T47D (cell line): ENCODE measurements at regions not wholly inside any gene's neighbourhood (a gene's known extent, or its start where the extent isn't known, plus 50 kb on each side); places are given as distances from the start of the nearest gene placed in this dataset.
"Not testable (repeated sequence)": the region's sequence is repeated elsewhere in the genome, so short reads cannot be mapped to it uniquely, and the experiment has no call there.

Experiments
- DNase-seq, 2 experiments: peaks; one replicate each; pipeline versions ENCODE4 v3.0.0 to v3.0.0-alpha.2; 2011 to 2012; ENCODE audit warnings: low read depth in 1 of 2, low spot score in 1 of 2
- JUND ChIP-seq: IDR thresholded peaks from 2 replicates; pipeline ENCODE4 v1.6.1; 2012; ENCODE audit warnings: low read depth
- in situ Hi-C: cut with HindIII; loops from 2 replicates; pipeline ENCODE4 v1.10.0; 2016; ENCODE audit warnings: low sequenced_read_pairs, low pct_unique_long_range_greater_than_20kb

DNA sequence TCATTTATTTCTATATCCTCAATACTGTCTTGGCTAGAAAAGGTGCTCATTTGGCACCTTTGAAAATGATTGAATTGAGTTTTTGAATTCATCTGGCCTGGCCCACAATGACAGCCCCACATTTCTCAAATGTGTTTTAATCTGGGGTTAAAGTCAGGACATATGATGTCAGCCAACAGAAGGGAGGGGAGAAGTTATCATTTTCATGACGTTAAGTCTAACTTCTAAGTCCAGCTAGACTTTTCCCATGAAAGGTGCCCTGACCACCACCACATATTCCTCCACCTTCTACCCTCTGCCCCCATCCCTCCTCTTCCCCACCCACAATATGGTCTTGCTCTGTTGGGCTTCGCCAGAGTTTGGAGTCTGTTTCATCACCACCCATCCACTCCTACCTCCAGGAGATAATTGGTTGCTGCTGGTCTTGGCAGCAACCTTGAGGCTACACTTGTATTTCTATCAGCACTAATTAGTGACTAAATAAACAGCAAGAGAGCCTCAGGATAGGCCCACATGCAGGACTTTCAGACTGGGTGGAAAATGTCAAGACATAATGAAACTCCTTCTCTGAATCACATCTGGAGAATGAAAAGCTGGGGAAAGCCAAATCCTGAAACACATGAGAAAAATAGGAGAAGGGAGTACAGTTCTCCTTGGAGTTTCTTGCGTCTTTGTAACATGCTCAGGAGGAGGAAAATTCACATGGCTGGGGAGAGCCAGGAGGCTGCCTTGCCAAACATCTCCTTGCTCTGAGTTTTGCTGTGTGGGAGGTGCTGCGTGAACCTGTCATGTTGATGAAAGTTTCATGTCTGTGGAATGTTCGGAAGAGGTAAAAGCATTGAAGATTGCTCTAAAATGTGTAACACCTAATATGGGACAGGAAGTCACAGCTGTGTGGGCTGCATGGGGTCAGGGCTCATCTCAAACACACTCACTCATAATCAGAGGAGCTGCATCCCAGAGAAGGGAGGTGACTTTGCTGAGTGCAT is 544.7 kb upstream of the KLF4 start:
- TF ChIP-seq JUND, result no peak
- in situ Hi-C loops, result no loop called here
- no peak for DNase-seq

GRCh38 chr9:108032079-108032478 is 542.5 kb upstream of the KLF4 start:
- in situ Hi-C loops, DNase-seq: not testable (repeated sequence)

- in situ Hi-C loops, DNase-seq: not testable (repeated sequence)
These were observed 541.7 kb upstream of the KLF4 start for GRCh38 chr9:108031221-108031620.

- DNase-seq, in situ Hi-C loops: not testable (repeated sequence)
These were observed 537.1 kb upstream of the KLF4 start for GRCh38 chr9:108026718-108027117.

GRCh38 chr9:108024604-108025003 is 535.0 kb upstream of the KLF4 start:
- TF ChIP-seq JUND, result no peak
- DNase-seq, result no peak
- in situ Hi-C loops, result no loop called here

DNA sequence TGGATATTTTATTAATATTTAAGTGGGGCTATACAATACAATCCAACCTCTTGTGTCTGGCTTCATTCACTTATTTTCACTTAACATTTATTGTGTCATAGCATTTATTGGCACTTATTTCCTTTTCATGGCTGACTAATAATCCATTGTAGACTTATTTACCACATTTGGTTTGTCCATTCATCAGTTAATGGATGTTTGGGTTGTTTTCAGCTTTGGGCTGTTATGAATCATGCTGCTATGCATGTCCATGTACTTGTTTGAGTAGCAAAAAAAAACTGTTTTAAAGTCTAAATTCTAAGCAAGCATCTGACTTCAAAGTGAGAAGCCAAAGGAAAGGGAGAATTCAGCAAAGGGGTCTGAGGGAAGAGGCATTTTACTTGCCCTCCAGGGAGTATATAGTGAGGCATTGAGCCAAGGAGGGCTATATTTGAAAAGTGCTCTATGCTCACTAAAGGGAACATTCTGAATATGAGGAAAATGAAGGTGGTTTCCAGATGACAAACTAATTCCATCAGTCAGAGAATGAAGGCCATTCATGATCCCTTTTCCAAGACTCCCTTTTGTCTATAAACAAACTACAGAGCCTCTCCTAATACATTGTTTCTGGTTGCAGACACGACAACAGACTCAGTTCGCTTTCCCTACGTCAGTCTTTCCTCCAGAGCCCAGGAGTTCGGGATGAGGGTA is 532.8 kb upstream of the KLF4 start:
- no peak for DNase-seq
- in situ Hi-C loops, result no loop called here
- no peak for TF ChIP-seq JUND

GRCh38 chr9:108021096-108021710 is 531.6 kb upstream of the KLF4 start:
- in situ Hi-C loops, result no loop called here
- no peak for DNase-seq
- no peak for TF ChIP-seq JUND

DNA sequence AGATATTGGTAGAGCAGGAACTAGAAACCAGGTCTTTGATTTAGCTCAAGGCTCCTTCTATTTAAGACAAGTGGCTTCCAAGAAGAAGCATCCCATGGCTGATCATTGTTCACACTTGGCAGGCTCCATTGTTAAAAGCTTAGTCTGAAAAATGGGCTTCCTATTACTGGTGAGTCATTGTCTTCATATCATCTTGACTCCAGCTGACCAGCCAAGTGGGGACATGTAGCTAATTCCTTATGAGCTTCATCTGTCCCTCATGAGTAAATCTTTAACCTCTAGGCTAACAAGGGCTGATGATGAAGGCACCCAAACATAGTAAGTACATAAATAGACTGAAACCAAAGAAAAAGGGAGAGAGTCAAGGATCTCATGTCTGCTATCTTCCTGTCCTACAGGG is 530.3 kb upstream of the KLF4 start:
- in situ Hi-C loops, result no loop called here
- TF ChIP-seq JUND, result no peak
- no peak for DNase-seq

DNA sequence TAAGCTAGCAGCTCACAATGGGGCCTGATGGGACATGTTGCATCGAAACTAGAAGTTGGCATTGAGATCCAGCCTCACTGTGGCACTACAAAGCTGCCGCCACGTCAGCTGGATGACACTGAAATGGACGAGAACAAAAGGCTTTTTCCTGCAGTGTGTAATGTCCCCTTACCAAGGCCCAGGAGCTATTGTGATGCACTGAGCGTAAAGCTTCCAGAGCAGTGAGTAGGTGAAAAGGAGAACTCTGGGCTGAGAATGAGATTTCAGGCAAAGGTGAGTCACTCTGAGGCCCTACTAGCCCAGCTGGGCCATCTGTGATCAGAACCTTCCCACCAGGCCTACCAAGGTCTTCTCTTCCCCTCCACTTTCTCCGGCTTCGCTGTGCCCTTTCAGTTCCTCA is 528.1 kb upstream of the KLF4 start:
- in situ Hi-C loops, result no loop called here
- TF ChIP-seq JUND, result no peak
- DNase-seq, result no peak

GRCh38 chr9:108016446-108016845 is 526.9 kb upstream of the KLF4 start:
- in situ Hi-C loops, result no loop called here
- no peak for TF ChIP-seq JUND
- DNase-seq, result no peak

GRCh38 chr9:108015690-108016089 is 526.1 kb upstream of the KLF4 start:
- in situ Hi-C loops, result no loop called here
- DNase-seq, result no peak
- TF ChIP-seq JUND, result no peak

DNA sequence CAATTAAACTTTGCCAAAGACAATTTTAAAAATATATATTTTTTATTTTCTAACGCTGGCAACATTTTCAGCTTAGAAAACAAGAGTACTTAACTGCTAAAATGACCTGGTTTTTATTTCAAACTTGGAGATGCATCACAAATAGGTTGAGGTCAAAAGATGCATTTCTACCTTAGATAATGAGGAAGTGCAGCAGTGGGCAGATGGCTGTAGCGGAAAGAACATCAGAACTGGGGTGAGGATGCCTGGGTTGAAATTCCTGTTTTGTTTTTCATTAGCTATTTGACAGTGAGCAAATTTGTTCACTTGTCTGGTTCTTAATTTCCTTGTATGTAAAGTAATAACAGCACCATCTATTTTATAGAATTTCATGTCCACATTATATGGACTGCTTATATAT is 524.8 kb upstream of the KLF4 start:
- in situ Hi-C loops, result no loop called here
- DNase-seq, result no peak
- no peak for TF ChIP-seq JUND
